HS-5 (cell line): ENCODE measurements at regions not wholly inside any gene's neighbourhood (a gene's known extent, or its start where the extent isn't known, plus 50 kb on each side); places are given as distances from the start of the nearest gene placed in this dataset.
"Not testable (repeated sequence)": the region's sequence is repeated elsewhere in the genome, so short reads cannot be mapped to it uniquely, and the experiment has no call there.

Experiments used
- DNase-seq: peaks from one replicate; pipeline ENCODE4 v3.0.0-alpha.2; 2012; ENCODE audit warnings: low read depth

- DNase-seq = no peak
These were observed 417.5 kb upstream of the ZMIZ1 start for GRCh38 chr10:78651287-78651686.

GRCh38 chr10:78653555-78653954 is 415.2 kb upstream of the ZMIZ1 start:
- no peak for DNase-seq

GRCh38 chr10:78654047-78654590 is 414.6 kb upstream of the ZMIZ1 start:
- DNase-seq = no peak

- no peak for DNase-seq
These were observed 412.8 kb upstream of the ZMIZ1 start for GRCh38 chr10:78655979-78656378.

DNA sequence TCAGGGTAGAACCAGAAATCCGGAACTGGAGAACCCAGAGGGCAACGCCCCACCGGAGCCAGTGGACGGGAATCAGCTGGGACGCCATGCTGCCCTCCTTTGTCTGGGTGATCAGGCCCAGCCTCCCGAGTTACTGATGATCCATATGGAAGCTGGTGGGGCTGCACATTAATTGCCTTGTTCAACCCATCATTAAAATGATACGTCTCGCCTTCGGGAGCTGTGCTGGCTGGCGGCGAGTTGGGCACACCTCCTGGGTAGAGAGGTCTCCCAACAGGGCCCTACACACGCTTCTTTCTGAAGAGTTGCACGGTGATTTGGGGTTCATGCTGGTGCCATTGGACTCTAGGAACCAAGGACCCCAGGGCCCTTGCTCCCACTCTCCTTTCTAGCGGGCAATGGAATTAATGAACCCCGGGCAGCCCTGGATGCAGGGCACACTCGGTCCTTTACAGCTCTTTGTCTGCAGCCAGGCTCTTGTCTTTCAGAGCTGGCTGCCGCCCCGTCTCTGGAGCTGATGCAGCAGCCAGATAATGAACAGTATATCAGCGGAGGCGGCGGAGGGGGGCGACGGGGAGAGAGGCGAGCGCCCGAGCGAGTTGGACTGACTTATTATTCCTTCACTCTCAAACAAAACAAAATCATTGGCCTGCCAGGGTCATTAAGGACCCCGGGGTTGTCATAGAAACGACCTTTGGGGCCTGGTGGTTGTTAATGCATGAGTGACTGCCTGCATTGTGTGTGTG is 412.2 kb upstream of the ZMIZ1 start:
- DNase-seq = no peak

- no peak for DNase-seq
These were observed 411.5 kb upstream of the ZMIZ1 start for GRCh38 chr10:78657163-78657861.

- DNase-seq = no peak
These were observed 411.0 kb upstream of the ZMIZ1 start for GRCh38 chr10:78657862-78658165.

GRCh38 chr10:78658645-78659597 is 409.8 kb upstream of the ZMIZ1 start:
- DNase-seq = no peak

- no peak for DNase-seq
These were observed 409.2 kb upstream of the ZMIZ1 start for GRCh38 chr10:78659598-78659967.

- DNase-seq = no peak
These were observed 408.2 kb upstream of the ZMIZ1 start for GRCh38 chr10:78660446-78661106.

GRCh38 chr10:78663721-78664120 is 405.0 kb upstream of the ZMIZ1 start:
- DNase-seq = no peak

DNA sequence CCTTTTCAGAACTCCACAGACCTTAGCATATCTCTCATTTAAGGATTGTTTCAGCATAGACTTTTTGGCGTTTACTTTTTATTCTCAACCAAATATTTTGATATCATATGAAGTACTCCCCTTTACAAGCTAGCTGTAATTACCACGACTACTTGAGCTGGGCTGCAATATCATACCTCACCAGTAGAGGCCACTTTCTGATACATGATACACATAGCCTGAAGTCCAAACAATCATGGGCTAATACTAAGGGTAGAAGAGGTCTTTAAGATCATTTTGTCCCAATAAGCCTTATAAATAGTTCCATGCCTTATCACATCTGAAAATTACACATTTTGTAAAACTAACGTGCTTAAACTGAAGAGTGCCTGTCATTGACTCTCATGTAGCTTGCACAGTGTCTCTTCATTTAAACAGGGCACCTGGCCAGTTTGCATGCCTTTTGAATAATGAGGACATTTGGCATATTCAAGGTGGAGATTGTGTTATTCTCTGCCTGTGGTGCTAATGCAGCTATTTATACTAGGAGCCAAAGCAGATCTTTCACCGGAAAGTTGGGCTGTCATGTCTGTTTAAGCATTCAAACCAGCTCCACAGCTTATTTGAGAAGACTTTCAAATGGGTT is 403.7 kb upstream of the ZMIZ1 start:
- DNase-seq = no peak

DNA sequence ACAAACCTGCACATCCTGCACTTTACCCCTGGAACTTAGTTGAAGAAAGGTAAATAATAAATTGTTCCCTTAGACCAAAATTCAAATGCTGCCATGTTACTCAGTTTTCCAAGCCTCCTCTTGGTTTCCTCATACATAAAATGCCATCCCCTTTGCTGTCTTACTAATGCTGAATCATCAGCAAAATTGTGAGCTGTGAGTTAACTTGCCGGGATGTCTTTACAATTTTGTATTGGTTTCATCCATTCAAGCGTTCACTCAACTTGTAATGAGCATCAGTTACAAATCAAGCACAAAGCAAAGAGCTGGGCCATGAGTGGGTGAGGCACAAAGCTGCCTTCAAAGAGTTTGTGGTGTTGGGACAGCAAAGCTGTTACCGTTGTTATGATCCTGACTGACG is 395.8 kb upstream of the ZMIZ1 start:
- DNase-seq = no peak

DNA sequence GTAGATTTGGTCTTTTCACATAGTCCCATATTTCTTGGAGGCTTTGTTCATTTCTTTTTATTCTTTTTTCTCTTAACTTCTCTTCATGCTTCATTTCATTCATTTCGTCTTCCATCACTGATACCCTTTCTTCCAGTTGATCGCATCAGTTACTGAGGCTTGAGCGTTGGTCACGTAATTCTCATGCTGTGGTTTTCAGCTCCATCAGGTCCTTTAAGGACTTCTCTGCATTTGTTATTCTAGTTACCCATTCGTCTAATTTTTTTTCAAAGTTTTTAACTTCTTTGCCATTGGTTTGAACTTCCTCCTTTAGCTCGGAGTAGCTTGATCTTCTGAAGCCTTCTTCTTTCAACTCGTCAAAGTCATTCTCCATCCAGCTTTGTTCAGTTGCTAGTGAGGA is 387.6 kb upstream of the ZMIZ1 start:
- not testable (repeated sequence) for DNase-seq

- DNase-seq = not testable (repeated sequence)
These were observed 386.8 kb upstream of the ZMIZ1 start for GRCh38 chr10:78681986-78682385.

DNA sequence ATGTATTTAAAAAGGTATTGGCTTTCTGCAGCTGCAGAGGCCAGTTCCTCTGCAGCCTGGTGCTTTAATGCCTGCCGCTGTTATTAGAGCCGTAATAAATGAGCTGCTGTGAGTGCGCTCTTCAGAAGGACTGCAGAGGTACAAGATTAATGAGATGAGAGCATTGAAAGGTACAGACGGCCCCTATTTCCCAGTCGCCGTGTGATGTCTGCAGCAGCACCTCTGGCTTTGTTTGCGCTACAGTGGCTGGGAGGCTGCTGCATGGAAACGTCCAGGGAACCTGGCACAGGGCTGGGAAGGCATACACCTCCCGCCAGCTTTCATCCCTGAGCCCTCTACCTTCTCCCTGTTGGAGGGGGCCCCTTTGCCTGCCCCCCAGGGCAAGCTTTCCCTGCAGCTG is 383.8 kb upstream of the ZMIZ1 start:
- no peak for DNase-seq

DNA sequence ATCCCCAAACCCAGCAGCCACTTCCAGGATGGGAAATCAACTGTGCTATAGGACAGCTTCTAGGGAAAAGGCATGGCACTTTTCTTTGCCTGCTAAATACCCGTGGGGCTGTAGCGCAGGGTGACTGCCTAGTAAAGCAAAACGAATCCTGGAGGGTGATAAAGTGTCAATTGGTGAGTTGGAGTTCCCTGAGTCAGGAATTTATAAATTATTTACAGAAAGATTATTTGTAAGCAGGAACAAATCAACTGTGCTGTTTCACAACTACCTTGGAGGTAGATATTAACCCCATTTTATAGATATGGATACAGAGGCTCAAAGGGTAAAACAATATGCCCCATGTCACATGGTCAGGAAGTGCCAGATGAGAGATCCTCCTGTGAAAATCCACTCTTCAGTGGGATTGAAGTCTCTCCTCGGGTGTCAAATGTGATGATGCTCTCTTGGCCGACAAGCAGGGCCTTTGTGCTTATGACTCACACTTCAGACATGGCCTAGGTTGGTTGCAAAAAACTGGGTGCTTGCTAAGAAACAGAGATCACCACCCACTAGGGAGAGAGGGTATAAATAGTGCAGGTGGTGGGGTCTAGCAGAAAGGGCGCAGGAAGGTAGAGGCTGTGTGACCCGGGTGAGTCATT is 383.2 kb upstream of the ZMIZ1 start:
- no peak for DNase-seq

GRCh38 chr10:78686444-78687060 is 382.2 kb upstream of the ZMIZ1 start:
- no peak for DNase-seq

DNA sequence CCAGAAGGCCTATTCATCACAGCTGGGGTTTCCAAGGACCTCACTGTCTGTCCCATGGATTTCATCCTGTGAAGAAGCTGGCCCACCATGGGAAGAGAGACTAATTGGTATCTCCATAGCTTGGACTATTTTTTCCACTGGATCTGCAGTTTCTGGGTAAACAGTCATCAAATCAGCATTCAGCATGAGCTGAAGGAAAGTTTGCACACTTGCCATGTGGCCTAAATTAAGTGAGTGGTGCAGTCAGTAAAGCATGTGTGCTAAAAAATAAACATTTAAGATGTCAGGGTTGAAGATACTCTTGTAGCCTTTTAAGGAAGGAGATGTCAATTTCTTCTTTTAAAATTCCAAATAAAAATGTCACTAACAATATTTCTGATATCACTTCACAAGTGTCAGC is 381.1 kb upstream of the ZMIZ1 start:
- DNase-seq = no peak

DNA sequence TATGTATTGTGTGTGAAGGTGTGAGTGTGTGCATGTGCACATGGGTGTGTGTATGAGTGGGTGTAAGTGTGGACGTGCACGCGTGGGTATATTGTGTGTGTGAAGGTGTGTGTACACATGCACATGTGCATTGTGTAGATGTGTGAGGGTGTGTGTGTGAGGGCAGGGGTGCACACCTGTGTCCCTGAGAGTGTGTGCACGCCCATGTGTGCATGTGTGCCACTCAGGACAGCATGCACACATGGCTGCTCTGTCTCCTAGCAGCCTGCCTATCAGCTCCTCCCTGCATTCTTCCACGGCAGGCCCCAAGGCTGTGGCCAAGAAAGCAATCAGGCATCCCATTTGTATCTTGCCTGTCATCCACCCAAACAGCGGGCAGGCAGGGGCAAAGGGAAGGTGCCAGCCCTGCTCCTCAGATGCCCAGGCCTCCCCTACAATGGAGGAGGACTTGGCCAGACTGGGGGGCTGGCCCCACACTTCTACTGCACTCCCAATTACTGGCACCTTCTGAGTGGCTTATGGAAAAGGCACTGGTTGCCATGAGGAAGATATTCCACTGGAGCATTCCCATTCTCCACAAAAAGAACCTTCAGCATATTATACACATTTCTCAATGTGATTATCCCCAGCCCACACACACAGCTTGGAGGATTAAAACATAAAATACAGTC is 380.4 kb upstream of the ZMIZ1 start:
- no peak for DNase-seq
